GM12878 (cell line): ENCODE measurements at regions not wholly inside any gene's neighbourhood (a gene's known extent, or its start where the extent isn't known, plus 50 kb on each side); places are given as distances from the start of the nearest gene placed in this dataset.

Source experiments
- ASH2L ChIP-seq: fragments of 300-600, 200-600 bp; sonication (generic); IDR thresholded peaks from 2 replicates; pipeline ENCODE4 v1.6.1; 2017; ENCODE audit warnings: low read depth, mild to moderate bottlenecking, borderline replicate concordance
- GATAD2B ChIP-seq: fragments of 450-650 bp; conservative IDR thresholded peaks from 2 replicates; pipeline ENCODE4 v1.6.1; 2017; ENCODE audit warnings: low read depth, mild to moderate bottlenecking, moderate library complexity
- IKZF1 ChIP-seq: fragments of 450-650 bp; conservative IDR thresholded peaks from 2 replicates; pipeline ENCODE4 v1.6.1; 2017; ENCODE audit warnings: antibody characterized with exemption, mild to moderate bottlenecking
- JUNB ChIP-seq: IDR thresholded peaks from 2 replicates; pipeline ENCODE4 v1.6.1; 2016; ENCODE audit warnings: antibody characterized with exemption, mild to moderate bottlenecking
- NBN ChIP-seq: fragments of 450-650 bp; IDR thresholded peaks from 2 replicates; pipeline ENCODE4 v1.6.1; 2016
- NFYA ChIP-seq: IDR thresholded peaks from 2 replicates; pipeline ENCODE4 v1.6.1; 2011; ENCODE audit warnings: low read depth, mild to moderate bottlenecking, low read length, improper control_type of control experiment, borderline replicate concordance
- PAX5 ChIP-seq: IDR thresholded peaks from 2 replicates; pipeline ENCODE4 v1.6.1; 2011; ENCODE audit warnings: low read depth, low read length, borderline replicate concordance
- SIN3A ChIP-seq: IDR thresholded peaks from 2 replicates; pipeline ENCODE4 v1.6.1; 2012; ENCODE audit warnings: low read depth, low read length, improper control_type of control experiment
- ZBED1 ChIP-seq: IDR thresholded peaks from 2 replicates; pipeline ENCODE4 v1.6.1; 2016; ENCODE audit warnings: borderline replicate concordance
- ZNF217 ChIP-seq: fragments of 450-650 bp; IDR thresholded peaks from 2 replicates; pipeline ENCODE4 v1.6.1; 2017; ENCODE audit warnings: antibody characterized with exemption, mild to moderate bottlenecking
- ZNF274 ChIP-seq: IDR thresholded peaks from one replicate; pipeline ENCODE4 v1.8.0; 2011; ENCODE audit not compliant: insufficient read length, insufficient read depth
- ZNF622 ChIP-seq: fragments of 450-650 bp; IDR thresholded peaks from 2 replicates; pipeline ENCODE4 v1.6.1; 2017; ENCODE audit warnings: mild to moderate bottlenecking, inconsistent platforms
- ZSCAN29 ChIP-seq: fragments of 450-650 bp; IDR thresholded peaks from 2 replicates; pipeline ENCODE4 v1.6.1; 2017; ENCODE audit warnings: mild to moderate bottlenecking, moderate library complexity
- ZZZ3 ChIP-seq: IDR thresholded peaks from 2 replicates; pipeline ENCODE4 v1.6.1; 2011; ENCODE audit warnings: low read depth; ENCODE audit not compliant: control insufficient read depth, insufficient read length
- TF ChIP-seq, protein P1 (sequence below): fragments of 450-650 bp; IDR thresholded peaks from 2 replicates; pipeline ENCODE4 v1.6.1; 2018; ENCODE audit warnings: mild to moderate bottlenecking, low read depth, moderate library complexity; ENCODE audit not compliant: partially characterized antibody
- TF ChIP-seq, protein P2 (sequence below): fragments of 450-650 bp; IDR thresholded peaks from 2 replicates; pipeline ENCODE4 v1.6.1; 2017; ENCODE audit warnings: low read depth, mild to moderate bottlenecking, moderate library complexity

DNA sequence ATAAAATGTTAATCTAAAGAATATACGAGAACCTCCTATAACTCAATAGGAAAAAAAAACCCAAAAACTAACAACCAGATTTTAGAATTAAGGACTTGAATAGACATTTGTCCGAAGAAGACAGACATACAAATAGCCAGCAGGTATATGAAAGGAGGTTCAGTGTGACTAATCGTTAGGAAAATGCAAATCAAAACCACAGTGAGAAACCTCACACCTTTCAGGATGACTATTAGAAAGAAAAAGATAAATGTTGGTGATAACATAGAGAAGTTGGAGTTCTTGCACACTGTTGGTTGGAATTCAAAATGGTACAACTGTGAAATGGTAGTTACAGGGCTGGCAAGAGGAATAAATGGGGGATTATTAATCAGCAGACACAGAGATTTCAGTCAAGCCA is 339.0 kb downstream of the TMEM114 start (continued):
- TF ChIP-seq, protein P1, sequence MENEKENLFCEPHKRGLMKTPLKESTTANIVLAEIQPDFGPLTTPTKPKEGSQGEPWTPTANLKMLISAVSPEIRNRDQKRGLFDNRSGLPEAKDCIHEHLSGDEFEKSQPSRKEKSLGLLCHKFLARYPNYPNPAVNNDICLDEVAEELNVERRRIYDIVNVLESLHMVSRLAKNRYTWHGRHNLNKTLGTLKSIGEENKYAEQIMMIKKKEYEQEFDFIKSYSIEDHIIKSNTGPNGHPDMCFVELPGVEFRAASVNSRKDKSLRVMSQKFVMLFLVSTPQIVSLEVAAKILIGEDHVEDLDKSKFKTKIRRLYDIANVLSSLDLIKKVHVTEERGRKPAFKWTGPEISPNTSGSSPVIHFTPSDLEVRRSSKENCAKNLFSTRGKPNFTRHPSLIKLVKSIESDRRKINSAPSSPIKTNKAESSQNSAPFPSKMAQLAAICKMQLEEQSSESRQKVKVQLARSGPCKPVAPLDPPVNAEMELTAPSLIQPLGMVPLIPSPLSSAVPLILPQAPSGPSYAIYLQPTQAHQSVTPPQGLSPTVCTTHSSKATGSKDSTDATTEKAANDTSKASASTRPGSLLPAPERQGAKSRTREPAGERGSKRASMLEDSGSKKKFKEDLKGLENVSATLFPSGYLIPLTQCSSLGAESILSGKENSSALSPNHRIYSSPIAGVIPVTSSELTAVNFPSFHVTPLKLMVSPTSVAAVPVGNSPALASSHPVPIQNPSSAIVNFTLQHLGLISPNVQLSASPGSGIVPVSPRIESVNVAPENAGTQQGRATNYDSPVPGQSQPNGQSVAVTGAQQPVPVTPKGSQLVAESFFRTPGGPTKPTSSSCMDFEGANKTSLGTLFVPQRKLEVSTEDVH = no peak
- no peak for TF ChIP-seq ZNF622
- TF ChIP-seq GATAD2B = no peak
- TF ChIP-seq ZNF217 = peak; percentile 40; the same call in 1 of the 2 replicates
- no peak for TF ChIP-seq ZZZ3
- TF ChIP-seq, protein P2, sequence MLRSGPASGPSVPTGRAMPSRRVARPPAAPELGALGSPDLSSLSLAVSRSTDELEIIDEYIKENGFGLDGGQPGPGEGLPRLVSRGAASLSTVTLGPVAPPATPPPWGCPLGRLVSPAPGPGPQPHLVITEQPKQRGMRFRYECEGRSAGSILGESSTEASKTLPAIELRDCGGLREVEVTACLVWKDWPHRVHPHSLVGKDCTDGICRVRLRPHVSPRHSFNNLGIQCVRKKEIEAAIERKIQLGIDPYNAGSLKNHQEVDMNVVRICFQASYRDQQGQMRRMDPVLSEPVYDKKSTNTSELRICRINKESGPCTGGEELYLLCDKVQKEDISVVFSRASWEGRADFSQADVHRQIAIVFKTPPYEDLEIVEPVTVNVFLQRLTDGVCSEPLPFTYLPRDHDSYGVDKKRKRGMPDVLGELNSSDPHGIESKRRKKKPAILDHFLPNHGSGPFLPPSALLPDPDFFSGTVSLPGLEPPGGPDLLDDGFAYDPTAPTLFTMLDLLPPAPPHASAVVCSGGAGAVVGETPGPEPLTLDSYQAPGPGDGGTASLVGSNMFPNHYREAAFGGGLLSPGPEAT = no peak
- peak; percentile 52 for TF ChIP-seq JUNB
- no peak for TF ChIP-seq ZBED1
- no peak for TF ChIP-seq NFYA
- TF ChIP-seq NBN = no peak
- no peak for TF ChIP-seq PAX5
- TF ChIP-seq IKZF1 = no peak
- no peak for TF ChIP-seq ZNF274
- TF ChIP-seq ASH2L = no peak
- no peak for TF ChIP-seq SIN3A
- TF ChIP-seq ZSCAN29 = no peak
